ENCODE measurements at regions not wholly inside any gene's neighbourhood (a gene's known extent, or its start where the extent isn't known, plus 50 kb on each side); places are given as distances from the start of the nearest gene placed in this dataset.

GRCh38 chr11:70713988-70714665 lies 315.8 kb downstream of the CTTN start:
- TF ChIP-seq, protein P1, sequence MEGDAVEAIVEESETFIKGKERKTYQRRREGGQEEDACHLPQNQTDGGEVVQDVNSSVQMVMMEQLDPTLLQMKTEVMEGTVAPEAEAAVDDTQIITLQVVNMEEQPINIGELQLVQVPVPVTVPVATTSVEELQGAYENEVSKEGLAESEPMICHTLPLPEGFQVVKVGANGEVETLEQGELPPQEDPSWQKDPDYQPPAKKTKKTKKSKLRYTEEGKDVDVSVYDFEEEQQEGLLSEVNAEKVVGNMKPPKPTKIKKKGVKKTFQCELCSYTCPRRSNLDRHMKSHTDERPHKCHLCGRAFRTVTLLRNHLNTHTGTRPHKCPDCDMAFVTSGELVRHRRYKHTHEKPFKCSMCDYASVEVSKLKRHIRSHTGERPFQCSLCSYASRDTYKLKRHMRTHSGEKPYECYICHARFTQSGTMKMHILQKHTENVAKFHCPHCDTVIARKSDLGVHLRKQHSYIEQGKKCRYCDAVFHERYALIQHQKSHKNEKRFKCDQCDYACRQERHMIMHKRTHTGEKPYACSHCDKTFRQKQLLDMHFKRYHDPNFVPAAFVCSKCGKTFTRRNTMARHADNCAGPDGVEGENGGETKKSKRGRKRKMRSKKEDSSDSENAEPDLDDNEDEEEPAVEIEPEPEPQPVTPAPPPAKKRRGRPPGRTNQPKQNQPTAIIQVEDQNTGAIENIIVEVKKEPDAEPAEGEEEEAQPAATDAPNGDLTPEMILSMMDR (IDR thresholded peaks at IDR 0.05) = no peak
- no peak for TF ChIP-seq EZH2 (IDR thresholded peaks at IDR 0.05)

All from neural progenitor cell (in vitro differentiated cells).